ENCODE measurements at regions not wholly inside any gene's neighbourhood (a gene's known extent, or its start where the extent isn't known, plus 50 kb on each side); places are given as distances from the start of the nearest gene placed in this dataset.

- TF ChIP-seq BCL3 (IDR thresholded peaks at IDR 0.05; ENCODE audit: borderline replicate concordance, insufficient read depth, low read depth, low read length, poor library complexity, severe bottlenecking) (peak; percentile 69), SP1 (IDR thresholded peaks at IDR 0.05; ENCODE audit: low read depth, low read length) (no peak), IRF5 (IDR thresholded peaks at IDR 0.05; ENCODE audit: borderline replicate concordance) (no peak), NR2F1 (conservative IDR thresholded peaks at IDR 0.05) (peak; percentile 81), MTA2 (IDR thresholded peaks at IDR 0.05; ENCODE audit: low read depth) (peak; percentile 54; the same call in 1 of the 2 replicates), RAD21 (IDR thresholded peaks at IDR 0.05; ENCODE audit: insufficient read depth, low read depth, low read length) (peak; percentile 11; the same call in 1 of the 2 replicates), KAT2A (conservative IDR thresholded peaks at IDR 0.05; ENCODE audit: control insufficient read depth, low read depth, low read length) (no peak), TARDBP (IDR thresholded peaks at IDR 0.05; ENCODE audit: borderline replicate concordance) (no peak), TBL1XR1 (IDR thresholded peaks at IDR 0.05; ENCODE audit: low read depth, low read length) (no peak), BHLHE40 (IDR thresholded peaks at IDR 0.05; ENCODE audit: borderline replicate concordance in 1 of 2, low read depth in 2 of 2, low read length in 1 of 2) (peak in 1 of 2 experiments; percentile 5; a peak in 1 of 4 replicates), ATF7 (IDR thresholded peaks at IDR 0.05; ENCODE audit: low read depth) (peak; percentile 56; the same call in 1 of the 2 replicates), MYC (IDR thresholded peaks at IDR 0.05; ENCODE audit: insufficient read depth, insufficient read length, insufficient replicate concordance, low read length, severe bottlenecking) (no peak), PKNOX1 (IDR thresholded peaks at IDR 0.05) (no peak), SIX5 (IDR thresholded peaks at IDR 0.05; ENCODE audit: low read depth, low read length, severe bottlenecking) (no peak), STAT3 (IDR thresholded peaks at IDR 0.05; ENCODE audit: low read depth, low read length) (no peak)
Measured at GRCh38 chr16:13438064-13438463, 481.9 kb upstream of the ERCC4 start (continued).
